IPS DF 19.7 (cell line): ENCODE measurements at regions not wholly inside any gene's neighbourhood (a gene's known extent, or its start where the extent isn't known, plus 50 kb on each side); places are given as distances from the start of the nearest gene placed in this dataset.

Experiments used
- DNase-seq: peaks from one replicate; pipeline ENCODE4 v3.0.0-alpha.2; 2013; ENCODE audit warnings: low read depth, low spot score

DNA sequence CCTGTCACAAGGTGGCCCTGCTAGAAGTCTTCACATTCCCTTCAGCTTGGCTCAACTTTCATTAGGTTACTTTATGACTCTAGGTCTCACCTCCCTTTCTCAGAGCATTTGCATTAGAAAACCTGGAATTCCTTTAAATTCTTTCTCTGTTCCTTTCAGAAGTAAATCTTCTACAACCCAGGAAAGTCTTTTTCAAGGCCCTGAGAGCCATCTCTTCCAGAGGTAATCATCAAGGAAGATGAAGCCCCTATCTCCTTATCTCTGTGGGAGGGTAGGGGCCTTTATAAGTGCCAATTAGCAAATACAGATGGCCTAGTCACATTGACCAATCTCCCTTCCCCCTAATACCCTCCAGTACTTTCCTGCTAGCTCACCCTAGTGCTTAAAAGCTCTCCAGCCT is 848.0 kb upstream of the FAM98A start:
- DNase-seq, result peak; percentile 71

DNA sequence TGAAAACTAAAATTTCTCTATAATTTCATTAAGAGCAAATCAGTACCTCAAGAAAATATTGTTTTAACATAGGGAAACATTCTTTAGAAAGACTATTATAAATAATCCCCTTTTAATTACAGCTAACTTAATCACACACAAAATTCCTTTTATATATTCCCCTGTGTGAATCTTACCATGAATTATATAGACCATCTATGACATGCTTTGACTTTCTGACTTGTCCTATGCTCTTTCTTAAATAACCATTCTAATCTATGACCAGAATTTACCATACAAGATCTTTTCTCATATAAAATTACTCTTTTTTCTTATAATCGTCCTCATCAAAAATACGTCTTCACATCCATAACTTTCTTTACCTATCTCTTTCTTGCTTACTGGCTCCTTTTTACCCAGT is 824.2 kb upstream of the FAM98A start:
- no peak for DNase-seq

DNA sequence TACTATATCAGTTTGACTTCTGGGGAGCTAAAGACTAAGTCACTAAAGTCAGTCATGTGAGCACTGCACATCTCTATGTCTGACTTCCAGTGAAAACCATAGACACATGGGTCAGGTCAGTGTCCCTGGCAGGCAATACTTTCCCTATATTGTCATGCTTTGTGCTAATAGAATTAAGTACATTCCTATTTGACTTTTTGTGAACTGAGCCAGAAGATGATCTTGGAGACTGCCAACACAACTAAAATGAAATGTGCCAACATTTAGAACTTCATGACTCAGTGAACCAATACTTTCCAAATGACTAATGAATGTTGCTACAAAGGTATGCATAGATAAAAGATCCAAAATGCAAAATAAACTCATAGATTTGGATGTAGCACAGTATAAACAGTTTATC is 820.8 kb upstream of the FAM98A start:
- DNase-seq, result no peak

DNA sequence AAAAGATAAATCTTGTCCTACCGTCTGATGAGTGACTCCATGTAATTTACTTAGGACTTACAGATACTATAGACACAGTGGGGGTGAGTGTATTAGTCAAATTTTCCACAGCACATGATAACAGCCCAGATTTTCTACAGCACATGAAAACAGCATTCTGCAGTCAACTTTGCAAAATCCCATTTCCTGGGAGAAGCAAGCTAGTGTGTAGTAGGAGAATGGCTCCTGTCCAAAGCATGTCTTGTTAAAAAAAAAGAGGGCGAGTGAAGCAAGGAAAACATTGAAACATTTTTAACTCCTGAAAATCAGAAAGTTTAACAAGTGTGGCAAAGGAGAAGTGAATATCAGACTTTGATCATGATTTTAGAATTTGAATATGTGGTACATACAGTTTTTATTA is 817.8 kb upstream of the FAM98A start:
- no peak for DNase-seq

DNA sequence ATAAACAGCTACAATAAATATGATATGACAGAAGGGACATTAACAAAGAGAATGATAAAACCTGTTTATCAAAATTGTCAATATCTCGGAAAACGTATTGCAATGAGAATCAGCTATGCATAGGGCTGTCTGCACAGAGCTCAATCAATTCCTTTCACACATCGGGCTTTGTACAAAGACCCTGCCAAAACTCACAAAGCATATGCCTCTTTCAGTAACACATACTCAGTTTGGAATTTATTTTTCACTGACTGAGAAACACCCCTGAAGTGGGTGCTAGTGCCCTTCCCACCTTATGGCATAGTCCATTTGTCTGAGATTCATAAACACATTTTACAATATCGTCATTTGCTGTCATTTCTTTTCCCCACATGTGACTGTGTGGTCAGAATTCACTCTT is 815.8 kb upstream of the FAM98A start:
- no peak for DNase-seq

DNA sequence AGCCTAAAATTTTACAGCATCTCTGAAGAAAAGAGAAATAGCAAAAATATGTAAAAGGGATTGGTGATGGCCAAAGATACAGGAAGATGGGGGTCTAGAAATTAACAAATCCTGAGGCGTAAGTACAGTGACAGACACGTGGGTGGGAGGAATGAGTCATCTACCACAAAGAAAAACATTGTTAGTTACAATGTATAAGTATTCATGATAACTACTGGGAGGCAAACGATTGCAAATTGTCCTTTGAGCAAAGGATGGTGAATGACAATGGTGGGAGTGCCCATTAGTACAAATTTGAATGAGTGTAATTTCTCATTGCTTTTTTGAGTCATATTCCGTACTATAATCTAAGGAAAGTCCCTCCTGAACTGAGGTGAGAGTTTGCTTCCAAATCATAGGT is 809.0 kb upstream of the FAM98A start:
- no peak for DNase-seq

DNA sequence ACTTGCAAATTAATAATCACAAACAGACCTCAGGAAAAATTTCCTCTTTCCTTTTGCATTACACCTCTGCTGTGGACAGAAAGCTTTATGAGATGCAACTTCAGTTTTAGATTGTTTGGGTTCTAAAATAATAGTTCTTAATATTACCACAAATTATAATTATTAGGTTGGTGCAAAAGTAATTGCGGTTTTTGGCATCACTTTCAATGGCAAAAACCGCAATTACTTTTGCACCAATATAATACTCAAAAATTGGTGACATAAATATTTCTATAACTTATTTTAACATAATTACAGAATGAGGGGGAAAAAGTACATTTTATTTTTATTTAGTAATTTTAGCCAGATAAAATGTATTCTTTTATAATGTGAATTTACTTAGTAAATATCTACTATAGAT is 804.4 kb upstream of the FAM98A start:
- no peak for DNase-seq

DNA sequence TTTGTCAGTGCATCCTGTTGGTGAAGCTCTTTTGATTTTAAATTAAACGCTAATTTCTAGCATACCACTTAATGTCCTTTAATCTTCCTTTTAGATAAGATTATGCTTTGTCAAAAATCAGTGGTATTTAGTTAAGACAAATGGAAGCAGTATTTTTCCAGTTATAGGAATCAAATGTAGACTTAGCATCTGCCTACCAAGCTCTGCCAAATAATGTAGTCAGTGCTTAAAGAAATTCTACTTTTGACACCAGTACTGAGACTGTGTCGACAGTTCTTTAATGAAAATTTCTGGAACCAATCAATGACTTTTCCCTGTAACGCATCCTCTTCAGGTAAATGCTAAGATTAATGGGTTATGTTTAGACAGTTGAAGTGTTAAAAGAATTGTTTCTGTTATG is 803.3 kb upstream of the FAM98A start:
- no peak for DNase-seq

DNA sequence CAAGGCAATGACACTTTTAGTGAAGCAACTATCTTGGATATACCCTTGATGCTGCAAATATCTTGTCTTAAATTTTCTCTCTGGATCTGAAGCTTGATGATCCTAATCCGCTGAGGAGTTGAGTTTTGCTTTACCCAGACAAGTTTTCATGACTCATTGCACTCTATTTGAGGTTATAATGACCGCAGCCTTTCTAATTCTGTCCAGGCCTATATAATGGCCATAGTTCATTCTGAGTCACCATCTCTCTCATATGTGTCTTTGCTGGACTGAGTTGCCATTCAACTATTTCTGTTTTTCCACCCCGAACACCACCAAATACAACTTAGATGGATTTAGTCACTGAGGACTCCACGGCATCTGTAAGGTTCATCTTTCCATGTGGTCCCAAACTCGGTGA is 802.1 kb upstream of the FAM98A start:
- no peak for DNase-seq

DNA sequence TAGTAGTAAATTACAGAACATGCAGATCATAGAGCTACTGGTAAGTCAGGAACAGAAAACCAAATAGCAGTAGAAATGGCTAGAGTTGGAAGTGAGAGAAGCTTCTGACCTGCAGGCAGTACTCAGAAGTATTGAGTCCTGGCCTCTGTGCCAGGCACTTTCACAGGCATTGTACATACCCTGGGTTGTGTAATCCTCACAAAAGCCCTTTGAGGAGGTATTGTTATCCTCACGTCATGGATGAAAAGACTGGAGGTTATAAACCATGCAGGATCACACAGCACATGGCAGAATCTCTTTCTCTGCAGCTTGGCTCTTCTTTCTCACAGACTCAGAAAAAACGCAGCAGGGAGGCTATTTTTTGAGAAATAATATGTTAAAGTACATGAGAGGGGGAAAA is 789.3 kb upstream of the FAM98A start:
- no peak for DNase-seq

DNA sequence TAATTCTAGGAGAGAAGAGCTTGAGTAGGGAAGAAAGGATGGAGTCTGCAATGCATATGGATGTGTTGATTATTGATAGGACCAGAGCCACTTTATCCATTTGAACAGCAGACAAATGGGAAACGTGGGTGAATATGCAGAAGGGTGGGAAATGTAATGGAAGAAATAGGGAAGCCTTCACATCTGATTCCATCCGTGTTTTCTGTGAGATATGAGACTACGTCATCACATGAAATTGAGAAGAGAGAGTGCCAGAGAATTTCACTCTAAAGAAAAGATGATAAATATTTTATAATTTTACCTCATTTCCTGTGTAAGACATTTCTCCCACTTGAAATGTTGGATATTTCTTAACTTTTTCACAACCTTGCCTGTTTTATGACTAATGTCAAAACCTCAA is 788.4 kb upstream of the FAM98A start:
- DNase-seq, result no peak

DNA sequence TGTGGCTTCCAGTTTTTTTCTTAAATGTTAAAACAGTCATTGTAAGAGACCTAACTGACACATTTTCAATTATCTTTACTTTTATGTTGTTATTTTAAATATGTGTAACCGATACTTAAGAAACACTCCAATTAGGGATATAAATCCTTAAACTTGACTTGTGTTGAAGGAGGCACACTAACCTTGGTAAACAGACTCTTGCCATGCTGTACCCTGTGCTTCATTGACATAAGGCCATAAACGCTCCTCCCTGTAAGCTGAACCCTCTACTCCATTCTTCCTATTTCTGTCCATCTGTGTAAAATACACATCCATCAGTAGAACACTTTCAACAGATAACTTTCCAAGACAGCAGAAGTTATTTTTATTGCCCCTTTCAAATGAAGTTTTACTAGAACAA is 780.5 kb upstream of the FAM98A start:
- DNase-seq, result no peak

DNA sequence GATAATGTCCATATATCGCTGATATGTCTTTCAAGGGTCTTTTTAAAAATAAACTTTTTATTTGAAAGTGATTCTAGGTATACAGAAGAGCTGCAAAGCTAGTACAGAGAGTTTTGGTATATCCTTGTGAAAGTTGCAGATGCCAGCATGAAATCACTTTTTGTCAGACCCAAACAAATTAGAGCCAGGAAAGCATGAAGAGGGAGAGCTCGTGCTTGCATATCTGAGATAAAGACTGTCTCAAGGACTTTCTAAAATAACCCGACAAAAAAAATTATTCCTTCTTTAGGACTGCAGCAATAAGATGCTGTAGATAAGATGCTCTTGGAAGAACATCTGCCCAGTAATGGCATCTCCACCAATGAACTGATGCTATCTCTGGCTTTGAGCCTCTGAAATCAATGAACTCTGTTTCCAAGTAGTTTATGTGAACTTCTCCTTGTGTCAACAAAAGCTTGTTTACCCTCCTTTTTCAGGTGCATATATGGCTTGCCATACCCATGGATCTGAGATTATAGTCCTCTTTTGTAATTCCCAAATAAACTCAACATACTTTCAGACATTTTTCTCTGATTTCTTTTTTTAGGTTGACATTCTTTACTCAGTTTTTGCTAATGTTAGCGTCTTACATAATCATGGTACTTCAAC is 774.6 kb upstream of the FAM98A start:
- no peak for DNase-seq

DNA sequence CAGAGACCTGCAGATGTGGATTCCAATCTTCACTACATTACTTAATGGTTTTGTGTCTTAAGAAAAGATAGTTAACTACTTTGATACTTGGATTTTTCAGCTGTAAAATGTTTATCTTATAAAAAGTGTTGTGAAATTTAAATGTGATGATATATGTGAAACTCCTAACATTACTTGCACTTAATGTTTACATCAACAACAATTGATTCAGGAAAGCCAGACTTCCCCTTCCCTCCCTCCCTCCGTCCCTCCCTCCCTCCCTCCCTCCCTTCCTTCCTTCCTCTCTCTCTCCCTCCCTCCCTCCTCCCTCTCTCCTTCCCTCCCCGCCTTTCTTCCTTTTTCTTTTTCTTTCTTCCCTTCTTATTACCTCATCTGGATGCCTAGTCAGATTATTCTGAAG is 773.9 kb upstream of the FAM98A start:
- no peak for DNase-seq

DNA sequence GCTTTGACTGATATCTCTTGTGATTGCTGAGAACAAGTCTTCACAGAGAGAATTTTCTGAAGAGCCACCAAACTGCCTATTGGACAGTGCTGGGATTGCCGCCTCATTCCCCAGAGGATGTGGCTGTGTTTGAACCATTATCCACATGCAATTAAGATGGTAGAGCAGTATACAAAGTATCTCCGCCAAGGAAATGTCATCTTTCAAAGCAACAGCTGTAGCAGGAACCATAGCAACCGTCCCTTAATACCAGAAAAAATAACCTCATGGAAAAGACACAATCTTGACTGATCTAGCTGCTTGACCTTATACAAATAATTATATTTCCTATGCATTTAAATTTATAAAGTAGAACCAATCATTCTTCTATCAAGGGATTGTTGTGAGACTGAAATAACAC is 772.6 kb upstream of the FAM98A start:
- no peak for DNase-seq

DNA sequence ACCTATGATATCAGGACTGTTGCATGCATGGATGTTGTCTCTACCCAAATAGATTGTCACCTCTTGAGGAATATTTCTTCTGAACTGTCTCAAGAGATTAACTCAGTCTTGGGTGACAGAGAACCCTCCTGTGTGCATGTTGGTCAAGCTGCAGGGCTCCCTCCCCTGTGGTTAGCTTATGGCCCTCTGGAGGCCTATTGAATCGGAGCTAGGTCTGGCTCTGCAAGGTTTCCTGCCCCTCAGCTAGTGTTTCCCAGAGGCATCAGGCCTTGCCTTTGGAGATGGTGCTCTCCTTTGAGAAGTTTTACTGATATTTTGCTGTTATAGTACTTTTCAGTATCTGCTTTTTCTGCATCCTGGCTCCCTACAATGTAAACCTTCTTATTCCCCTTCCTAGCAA is 769.2 kb upstream of the FAM98A start:
- no peak for DNase-seq

DNA sequence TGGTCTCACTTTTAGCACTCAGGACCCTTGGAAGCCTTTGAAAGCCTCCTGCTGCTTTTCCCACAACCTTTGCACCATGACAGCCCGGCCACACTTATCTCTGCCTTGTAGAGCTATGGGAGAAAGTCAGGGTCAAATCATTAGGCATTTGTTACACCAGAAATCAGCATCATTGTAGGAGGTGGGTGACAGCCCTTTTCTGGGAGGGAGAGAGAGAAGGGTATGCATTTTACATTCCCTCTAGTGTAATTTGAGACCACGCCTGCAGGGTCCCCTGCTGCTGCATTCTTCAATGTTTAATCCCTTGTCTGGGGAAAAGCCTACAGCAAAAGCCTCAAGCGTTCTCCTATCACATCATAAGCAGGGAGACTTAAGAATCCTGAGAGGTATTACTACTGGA is 766.8 kb upstream of the FAM98A start:
- DNase-seq, result peak; percentile 92

DNA sequence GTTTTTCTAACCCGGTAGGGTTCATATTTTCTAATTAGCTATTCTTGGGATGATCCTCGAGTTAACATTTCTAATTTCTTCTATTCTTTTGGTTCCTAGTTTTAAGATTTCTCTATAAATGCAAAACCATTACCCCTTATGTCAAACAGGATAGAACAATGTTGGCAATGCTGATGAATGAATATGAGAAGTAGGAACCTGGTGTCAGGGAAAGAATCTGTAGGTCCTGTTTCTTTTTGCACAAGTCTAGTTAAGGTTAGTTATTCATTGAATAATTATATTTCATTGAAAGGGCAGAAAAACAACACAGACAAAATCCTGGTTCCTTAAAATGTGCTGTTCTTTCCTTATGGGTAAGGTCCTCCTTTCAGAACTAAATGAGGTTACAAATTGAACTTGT is 766.4 kb upstream of the FAM98A start:
- DNase-seq, result no peak

DNA sequence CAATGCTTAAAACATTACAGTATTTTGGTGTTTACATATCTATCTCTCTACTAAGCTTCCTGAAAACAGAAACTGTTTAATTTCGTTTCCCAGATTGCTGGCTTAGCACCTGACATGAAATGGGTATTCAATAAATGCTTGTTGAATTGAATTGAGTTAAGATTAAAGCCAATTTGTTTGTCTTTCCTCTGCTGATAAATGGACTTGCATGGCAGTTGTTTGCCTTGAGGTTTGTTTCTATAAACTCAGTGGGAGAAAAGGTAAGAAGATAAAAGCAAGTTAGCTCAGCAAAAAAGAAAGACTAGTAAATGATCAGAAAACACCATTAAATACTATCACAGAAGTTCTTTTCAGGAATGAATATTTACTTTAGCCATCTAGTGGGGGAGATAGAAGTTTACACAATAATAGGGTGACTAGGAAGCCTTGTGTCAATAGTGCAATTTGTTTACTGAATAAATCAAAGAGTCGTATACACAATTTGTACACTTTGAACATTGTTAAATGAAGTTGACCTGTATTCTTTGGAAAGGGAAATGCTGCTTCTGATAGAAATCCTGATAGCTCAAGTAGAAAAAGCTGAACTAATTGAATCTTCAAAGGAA is 754.5 kb upstream of the FAM98A start:
- DNase-seq, result no peak

DNA sequence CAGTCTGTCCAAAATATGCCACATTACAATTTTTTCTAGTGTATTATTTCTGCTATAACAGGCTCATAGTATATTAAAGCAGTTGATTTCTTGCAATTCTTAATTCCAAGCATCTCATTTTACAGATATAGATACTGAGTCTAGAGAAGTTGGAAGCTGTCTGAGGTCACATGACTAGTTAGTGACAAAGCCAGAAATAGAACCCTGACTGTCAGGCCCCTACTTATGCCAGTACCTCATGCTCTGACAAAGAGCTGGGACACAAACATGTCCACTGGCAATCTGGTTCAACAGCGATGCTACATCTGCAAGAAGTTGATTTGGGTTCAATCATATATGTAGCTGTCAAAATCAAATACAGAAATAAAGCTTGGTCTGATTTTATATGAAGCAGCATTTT is 750.4 kb upstream of the FAM98A start:
- no peak for DNase-seq

DNA sequence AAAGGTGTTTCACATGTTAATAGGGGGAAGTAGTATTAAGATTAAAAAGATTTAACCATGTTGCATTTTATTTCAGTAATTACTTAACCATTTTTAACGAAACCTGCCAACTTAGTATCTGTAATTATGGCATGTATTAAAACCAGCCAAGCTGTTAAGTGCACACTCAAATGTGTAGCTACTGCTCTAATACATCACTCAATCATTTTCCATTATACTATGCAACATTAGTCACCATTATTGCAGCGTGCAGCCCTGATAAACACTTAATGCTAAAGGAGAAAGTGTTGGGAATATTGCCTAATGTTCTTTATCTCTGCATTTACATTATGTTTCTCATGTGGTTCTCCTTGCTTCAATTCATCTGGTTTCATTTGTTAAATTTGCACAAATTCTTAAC is 745.9 kb upstream of the FAM98A start:
- no peak for DNase-seq

DNA sequence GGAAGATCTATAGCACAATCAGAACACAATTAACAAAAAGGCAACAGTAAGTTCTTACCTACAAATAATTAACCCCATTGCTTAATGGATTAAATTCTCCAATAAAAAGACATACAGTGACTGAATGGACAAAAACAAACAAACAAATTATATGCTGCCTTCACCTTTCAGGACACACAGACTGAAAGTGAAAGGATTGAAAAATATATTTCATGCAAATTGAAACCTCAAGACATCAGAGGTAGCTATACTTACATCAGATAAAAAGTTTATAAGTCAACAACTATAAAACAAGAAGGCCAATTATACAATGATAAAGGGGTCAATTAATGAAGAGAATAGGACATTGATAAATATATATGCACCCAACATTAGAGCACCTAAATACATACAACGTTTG is 741.2 kb upstream of the FAM98A start:
- no peak for DNase-seq

DNA sequence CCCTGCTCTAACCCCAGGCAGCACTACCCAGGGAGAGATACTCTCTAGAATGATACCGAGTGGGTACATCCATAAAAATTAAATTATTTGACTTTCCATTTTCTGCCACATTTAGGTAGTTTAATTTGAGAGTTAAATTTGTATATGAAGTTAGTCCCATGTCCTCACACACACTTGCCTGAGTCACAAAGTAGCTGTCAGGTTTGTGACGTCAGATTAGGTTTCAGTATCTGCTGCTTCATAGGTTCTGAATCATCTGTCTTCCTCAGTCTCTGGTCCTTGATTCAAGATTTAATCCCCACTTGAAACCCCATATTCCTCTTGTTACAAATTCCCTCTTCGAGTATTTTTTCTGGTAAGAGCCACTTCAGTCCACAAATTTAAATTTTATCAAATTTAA is 738.6 kb upstream of the FAM98A start:
- DNase-seq, result no peak

DNA sequence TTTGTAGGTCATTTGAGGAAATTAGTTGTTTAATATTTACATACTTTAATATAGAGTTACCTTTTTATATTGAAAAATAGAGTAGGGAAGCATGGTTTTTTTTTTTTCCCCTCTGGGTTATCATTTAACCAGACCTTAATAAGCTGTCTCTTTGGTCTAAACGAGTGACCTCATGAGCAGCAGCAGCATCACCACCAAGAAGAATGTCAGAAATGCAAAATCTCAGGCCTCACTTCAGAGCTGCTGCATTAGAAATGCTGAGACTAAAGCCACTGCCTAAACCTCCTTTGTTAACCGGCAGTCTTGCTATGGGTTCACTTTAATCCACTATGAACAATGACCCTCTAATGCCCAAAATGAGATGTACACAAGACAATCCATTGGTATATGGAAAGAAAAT is 733.7 kb upstream of the FAM98A start:
- DNase-seq, result no peak
